HepG2 (cell line): ENCODE measurements at regions not wholly inside any gene's neighbourhood (a gene's known extent, or its start where the extent isn't known, plus 50 kb on each side); places are given as distances from the start of the nearest gene placed in this dataset.

Experiments
- ATAC-seq: fragments of 200-7000 bp; cut with Tn5 transposase; 3 replicates; pipeline ENCODE4 v1.9.1; 2020; ENCODE audit warnings: mild to moderate bottlenecking, moderate library complexity
- BruUV-seq: library from RNA; stranded (reverse); fragments of 400-500 nt; replicated peaks from 2 replicates; lab custom pipeline; 2021; lab: Mats Ljungman, UMichigan
- CTCF ChIA-PET: fragments of 300-600 bp; formaldehyde crosslinking; extraction: SDS; loops from one replicate; lab custom pipeline; 2021; ENCODE audit warnings: low total read pairs, inconsistent platforms, low intra/inter-chr PET ratio; lab: Yijun Ruan, JAX
- POLR2A ChIA-PET: fragments of 350-600 bp; sonication (Branson Sonifier 250); formaldehyde crosslinking; loops from one replicate; lab custom pipeline; 2020; ENCODE audit warnings: antibody characterized with exemption, inconsistent platforms; lab: Yijun Ruan, JAX
- DNase-seq: peaks from one replicate; pipeline ENCODE4 v3.0.0-alpha.2; 2015; ENCODE audit warnings: low spot score
- FAIRE-seq: peaks from 3 replicates; lab custom pipeline; 2011; peaks lifted over from hg19 to GRCh38; lab: Jason Lieb, UNC
- H2AFZ ChIP-seq: one replicate; pipeline ENCODE4 v1.6.1; 2011; ENCODE audit warnings: low read length, inconsistent platforms
- H3K27ac ChIP-seq: fragments of 300-600 bp; 3 replicates; pipeline ENCODE4 v1.8.0; 2011; ENCODE audit warnings: mixed run types, mild to moderate bottlenecking, mixed read lengths, low read length, inconsistent platforms; ENCODE audit not compliant: insufficient read depth; ENCODE audit errors: extremely low read length
- H3K27me3 ChIP-seq, 2 experiments: fragments of 200-600 bp in 1 of 2; 2 replicates in 1 of 2; 3 replicates in 1 of 2; pipeline versions ENCODE4 v1.6.0 to v1.8.0; 2011; ENCODE audit warnings: low read length in 2 of 2, mild to moderate bottlenecking in 2 of 2, moderate library complexity in 2 of 2, inconsistent platforms in 1 of 2; ENCODE audit not compliant: insufficient read depth in 2 of 2, control insufficient read depth in 1 of 2
- H3K36me3 ChIP-seq, 2 experiments: fragments of 200-600 bp in 1 of 2; replicated peaks in 1 of 2; 2 replicates in 1 of 2; 3 replicates in 1 of 2; pipeline versions ENCODE4 v1.5.1 to v1.8.0; 2011; ENCODE audit warnings: low read length in 2 of 2, inconsistent platforms in 1 of 2; ENCODE audit not compliant: insufficient read depth in 2 of 2, control insufficient read depth in 1 of 2
- H3K4me1 ChIP-seq: 2 replicates; pipeline ENCODE4 v1.5.1; 2012; ENCODE audit warnings: low read length, inconsistent platforms; ENCODE audit not compliant: insufficient read depth
- H3K4me2 ChIP-seq: 2 replicates; pipeline ENCODE4 v1.6.0; 2011; ENCODE audit warnings: low read depth, low read length, inconsistent platforms
- H3K4me3 ChIP-seq, 3 experiments: fragments of 200-600 bp in 1 of 3; sonication (generic), shearing (Covaris generic) in 1 of 3; replicated peaks in 1 of 3; 2 replicates each; pipeline ENCODE4 v1.5.1; 2011 to 2016; ENCODE audit warnings: low read length in 3 of 3, inconsistent platforms in 2 of 3, low read depth in 2 of 3, mild to moderate bottlenecking in 2 of 3, control low read depth in 1 of 3, mixed read lengths in 1 of 3; ENCODE audit not compliant: insufficient read depth in 1 of 3
- H3K79me2 ChIP-seq: one replicate; pipeline ENCODE4 v1.6.1; 2011; ENCODE audit warnings: low read length, inconsistent platforms; ENCODE audit not compliant: insufficient read depth
- H3K9ac ChIP-seq: 2 replicates; pipeline ENCODE4 v1.6.0; 2011; ENCODE audit warnings: mild to moderate bottlenecking, low read depth, low read length, inconsistent platforms; ENCODE audit not compliant: insufficient read depth
- H3K9me3 ChIP-seq: 2 replicates; pipeline ENCODE4 v1.5.1; 2012; ENCODE audit warnings: mild to moderate bottlenecking, low read length
- H4K20me1 ChIP-seq: 2 replicates; pipeline ENCODE4 v1.6.0; 2011; ENCODE audit warnings: inconsistent platforms, mild to moderate bottlenecking, low read length, moderate library complexity; ENCODE audit not compliant: insufficient read depth
- CEBPG ChIP-seq: IDR thresholded peaks from 2 replicates; pipeline ENCODE4 v1.6.1; 2016
- EHMT2 ChIP-seq: fragments of 200-600 bp; sonication (generic); IDR thresholded peaks from 2 replicates; pipeline ENCODE4 v1.7.0; 2017; ENCODE audit warnings: antibody characterized with exemption, low read depth, low read length, borderline replicate concordance
- FOXP1 ChIP-seq, 2 experiments: fragments of 450-650 bp in 1 of 2; IDR thresholded peaks; 2 replicates each; pipeline ENCODE4 v1.6.1; 2017 to 2018; ENCODE audit warnings: antibody characterized with exemption in 1 of 2
- HNRNPK ChIP-seq: fragments of 200-400 bp; formaldehyde crosslinking; IDR thresholded peaks from 2 replicates; pipeline ENCODE4 v1.6.1; 2018; ENCODE audit warnings: low read length, low read depth, moderate library complexity, mild to moderate bottlenecking; ENCODE audit not compliant: poor library complexity, severe bottlenecking
- HOXA9 ChIP-seq: sonication (generic); formaldehyde crosslinking; IDR thresholded peaks from 2 replicates; pipeline ENCODE4 v1.8.1; 2022; ENCODE audit warnings: missing genetic modification reagents, mild to moderate bottlenecking, moderate library complexity, borderline replicate concordance
- MIER2 ChIP-seq: IDR thresholded peaks from 2 replicates; pipeline ENCODE4 v1.6.1; 2016; ENCODE audit warnings: missing biosample characterization, missing genetic modification reagents
- MIER3 ChIP-seq: IDR thresholded peaks from 2 replicates; pipeline ENCODE4 v1.6.1; 2016; ENCODE audit warnings: missing compliant biosample characterization, borderline replicate concordance
- MTF2 ChIP-seq: sonication (generic); formaldehyde crosslinking; IDR thresholded peaks from 2 replicates; pipeline ENCODE4 v1.5.0; 2020; ENCODE audit warnings: missing genetic modification reagents, borderline replicate concordance
- NFKB2 ChIP-seq: sonication (generic); formaldehyde crosslinking; IDR thresholded peaks from 2 replicates; pipeline ENCODE4 v1.4.0; 2020; ENCODE audit warnings: missing genetic modification reagents, borderline replicate concordance
- NFKBIZ ChIP-seq: IDR thresholded peaks from 2 replicates; pipeline ENCODE4 v1.6.1; 2018; ENCODE audit warnings: missing genetic modification reagents, missing compliant biosample characterization
- SALL1 ChIP-seq: sonication (generic); formaldehyde crosslinking; IDR thresholded peaks from 2 replicates; pipeline ENCODE4 v1.8.0; 2022; ENCODE audit warnings: mild to moderate bottlenecking, missing genetic modification reagents
- TBP ChIP-seq: sonication (generic); formaldehyde crosslinking; IDR thresholded peaks from 2 replicates; pipeline ENCODE4 v1.5.0; 2020; ENCODE audit warnings: missing genetic modification reagents
- TEAD2 ChIP-seq: sonication (generic); formaldehyde crosslinking; IDR thresholded peaks from 2 replicates; pipeline ENCODE4 v1.9.0; 2021; ENCODE audit warnings: missing genetic modification reagents
- ZNF496 ChIP-seq: sonication (generic); formaldehyde crosslinking; IDR thresholded peaks from 2 replicates; pipeline ENCODE4 v1.8.1; 2023; ENCODE audit warnings: mild to moderate bottlenecking, moderate library complexity, missing genetic modification reagents; ENCODE audit not compliant: insufficient replicate concordance
- ZNF552 ChIP-seq: sonication (generic); formaldehyde crosslinking; IDR thresholded peaks from 2 replicates; pipeline ENCODE4 v1.9.0; 2022; ENCODE audit warnings: missing genetic modification reagents, mild to moderate bottlenecking, borderline replicate concordance
- ZNF709 ChIP-seq: sonication (generic); formaldehyde crosslinking; IDR thresholded peaks from 2 replicates; pipeline ENCODE4 v1.5.0; 2020; ENCODE audit warnings: mild to moderate bottlenecking, missing genetic modification reagents
- ZNF841 ChIP-seq: sonication (generic); formaldehyde crosslinking; IDR thresholded peaks from 2 replicates; pipeline ENCODE4 v1.8.1; 2023; ENCODE audit warnings: missing genetic modification reagents, borderline replicate concordance
- WGBS: methylation state at CpG from one replicate; pipeline ENCODE4 v1.1.6; 2017; ENCODE audit warnings: low lambda C conversion rate; 5-methylcytosine and 5-hydroxymethylcytosine counted together
- in situ Hi-C: cut with HindIII; loops from 2 replicates; pipeline ENCODE4 v1.10.0; 2017; ENCODE audit warnings: low pct_unique_long_range_greater_than_20kb; ENCODE audit not compliant: extremely low pct_ligation_motif_present
- intact Hi-C: fragments of 100-400 bp; cut with micrococcal nuclease; formaldehyde crosslinking; loops from one replicate; pipeline ENCODE4 v1.10.0; 2022; ENCODE audit not compliant: unreplicated experiment
- TF ChIP-seq, protein P1 (sequence below): sonication (generic); formaldehyde crosslinking; IDR thresholded peaks from 2 replicates; pipeline ENCODE4 v1.8.1; 2023; ENCODE audit warnings: missing genetic modification reagents, inconsistent platforms, borderline replicate concordance
- TF ChIP-seq, protein P2 (sequence below): sonication (generic); formaldehyde crosslinking; IDR thresholded peaks from 2 replicates; pipeline ENCODE4 v1.8.1; 2023; ENCODE audit warnings: mild to moderate bottlenecking, missing genetic modification reagents

DNA sequence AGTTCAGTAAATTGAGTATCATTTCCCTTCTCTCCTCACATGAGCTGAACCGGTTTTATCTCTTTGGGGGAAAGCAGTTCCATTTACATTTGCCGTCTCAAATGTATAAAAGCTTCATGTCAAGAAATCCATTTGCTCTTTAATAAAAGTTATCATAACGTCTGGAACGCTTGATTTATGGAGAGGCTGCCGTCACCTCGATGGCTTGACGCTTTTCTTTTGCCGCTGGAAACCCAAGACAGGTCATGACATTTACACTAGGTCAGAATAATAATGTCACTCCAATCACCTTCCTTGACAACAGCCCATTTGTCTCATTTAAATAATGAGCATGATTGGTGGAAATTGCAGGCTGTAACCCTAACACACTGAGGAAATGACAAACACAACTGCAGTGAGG is 443.4 kb downstream of the IRX1 start:
- CTCF ChIA-PET: no interaction called here

More for the DNA sequence above, 443.4 kb downstream of the IRX1 start:
- no peak for DNase-seq
- Histone ChIP-seq H3K9ac (no peak overlapping the region), H2AFZ (no peak overlapping the region), H3K4me2 (no peak overlapping the region), H4K20me1 (no peaks in the 10 kb centered on the region), H3K79me2 (no peaks in the 10 kb centered on the region), H3K4me1 (no peaks in the 10 kb centered on the region), H3K27me3 (no peaks in the 10 kb centered on the region), H3K27ac (no peak overlapping the region), H3K4me3 (no peak overlapping the region), H3K9me3 (peaks cover 96% of the 10 kb centered on the region), H3K36me3 (no peaks in the 10 kb centered on the region)
- POLR2A ChIA-PET: no interaction called here
- no TSS peak for BruUV-seq
- 9% methylated on average over 8 of the region's 8 CpGs for WGBS
- no peak for TF ChIP-seq NFKBIZ
- TF ChIP-seq TEAD2 (CRISPR knock-in tag): no peak
- no peak for TF ChIP-seq MIER3 (CRISPR knock-in tag)
- TF ChIP-seq MIER2: no peak
- TF ChIP-seq, protein P1, sequence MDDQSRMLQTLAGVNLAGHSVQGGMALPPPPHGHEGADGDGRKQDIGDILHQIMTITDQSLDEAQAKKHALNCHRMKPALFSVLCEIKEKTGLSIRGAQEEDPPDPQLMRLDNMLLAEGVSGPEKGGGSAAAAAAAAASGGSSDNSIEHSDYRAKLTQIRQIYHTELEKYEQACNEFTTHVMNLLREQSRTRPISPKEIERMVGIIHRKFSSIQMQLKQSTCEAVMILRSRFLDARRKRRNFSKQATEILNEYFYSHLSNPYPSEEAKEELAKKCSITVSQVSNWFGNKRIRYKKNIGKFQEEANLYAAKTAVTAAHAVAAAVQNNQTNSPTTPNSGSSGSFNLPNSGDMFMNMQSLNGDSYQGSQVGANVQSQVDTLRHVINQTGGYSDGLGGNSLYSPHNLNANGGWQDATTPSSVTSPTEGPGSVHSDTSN (CRISPR knock-in tag): no peak
- no peak for TF ChIP-seq ZNF709 (CRISPR knock-in tag)
- TF ChIP-seq HOXA9 (CRISPR knock-in tag): no peak
- no peak for TF ChIP-seq EHMT2
- no peak for TF ChIP-seq SALL1 (CRISPR knock-in tag)
- no peak for TF ChIP-seq ZNF496 (CRISPR knock-in tag)
- no peak for TF ChIP-seq MTF2 (CRISPR knock-in tag)
- no peak for TF ChIP-seq TBP (CRISPR knock-in tag)
- no peak for TF ChIP-seq FOXP1 (IDR thresholded peaks at IDR 0.05)
- no peak for TF ChIP-seq FOXP1 (CRISPR knock-in tag; IDR thresholded peaks at IDR 0.05)
- TF ChIP-seq NFKB2 (CRISPR knock-in tag): no peak
- TF ChIP-seq CEBPG: no peak
- TF ChIP-seq HNRNPK: no peak
- TF ChIP-seq ZNF552: no peak
- TF ChIP-seq, protein P2, sequence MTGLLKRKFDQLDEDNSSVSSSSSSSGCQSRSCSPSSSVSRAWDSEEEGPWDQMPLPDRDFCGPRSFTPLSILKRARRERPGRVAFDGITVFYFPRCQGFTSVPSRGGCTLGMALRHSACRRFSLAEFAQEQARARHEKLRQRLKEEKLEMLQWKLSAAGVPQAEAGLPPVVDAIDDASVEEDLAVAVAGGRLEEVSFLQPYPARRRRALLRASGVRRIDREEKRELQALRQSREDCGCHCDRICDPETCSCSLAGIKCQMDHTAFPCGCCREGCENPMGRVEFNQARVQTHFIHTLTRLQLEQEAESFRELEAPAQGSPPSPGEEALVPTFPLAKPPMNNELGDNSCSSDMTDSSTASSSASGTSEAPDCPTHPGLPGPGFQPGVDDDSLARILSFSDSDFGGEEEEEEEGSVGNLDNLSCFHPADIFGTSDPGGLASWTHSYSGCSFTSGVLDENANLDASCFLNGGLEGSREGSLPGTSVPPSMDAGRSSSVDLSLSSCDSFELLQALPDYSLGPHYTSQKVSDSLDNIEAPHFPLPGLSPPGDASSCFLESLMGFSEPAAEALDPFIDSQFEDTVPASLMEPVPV (CRISPR knock-in tag): no peak
- TF ChIP-seq ZNF841: no peak
- FAIRE-seq: no peak
- in situ Hi-C loops (no loop called here), intact Hi-C loops (no loop called here)
- no peak for ATAC-seq
